Endodermal cell (in vitro differentiated cells): ENCODE measurements at regions not wholly inside any gene's neighbourhood (a gene's known extent, or its start where the extent isn't known, plus 50 kb on each side); places are given as distances from the start of the nearest gene placed in this dataset.

Experiments used
- DNase-seq: peaks from one replicate; pipeline ENCODE4 v3.0.0-alpha.2; 2017
- H3K27ac ChIP-seq: 2 replicates; pipeline ENCODE4 v1.5.1; 2013; ENCODE audit warnings: mild to moderate bottlenecking, low read depth, low read length, moderate library complexity
- H3K27me3 ChIP-seq: 2 replicates; pipeline ENCODE4 v1.6.1; 2013; ENCODE audit warnings: mild to moderate bottlenecking, low read length, moderate library complexity; ENCODE audit not compliant: insufficient read depth, control insufficient read depth, poor library complexity, severe bottlenecking
- H3K36me3 ChIP-seq: 2 replicates; pipeline ENCODE4 v1.7.0; 2013; ENCODE audit warnings: mild to moderate bottlenecking, low read length, moderate library complexity; ENCODE audit not compliant: control insufficient read depth, insufficient read depth
- H3K4me1 ChIP-seq: one replicate; pipeline ENCODE4 v1.7.0; 2013; ENCODE audit warnings: low read length; ENCODE audit not compliant: control insufficient read depth, insufficient read depth
- H3K4me3 ChIP-seq: 2 replicates; pipeline ENCODE4 v1.5.1; 2013; ENCODE audit warnings: mild to moderate bottlenecking, low read length, moderate library complexity
- H3K9ac ChIP-seq: 2 replicates; pipeline ENCODE4 v1.6.1; 2013; ENCODE audit warnings: mild to moderate bottlenecking, low read length, moderate library complexity; ENCODE audit not compliant: poor library complexity, severe bottlenecking; ENCODE audit errors: extremely low read depth
- H3K9me3 ChIP-seq: 2 replicates; pipeline ENCODE4 v1.6.1; 2013; ENCODE audit warnings: mild to moderate bottlenecking, low read length, moderate library complexity; ENCODE audit not compliant: control insufficient read depth
- H3K27ac Mint-ChIP-seq: 2 replicates; pipeline ENCODE4 v1.8.0; 2020; ENCODE audit warnings: mixed read lengths
- H3K27me3 Mint-ChIP-seq: 2 replicates; pipeline ENCODE4 v1.8.0; 2021; ENCODE audit warnings: mild to moderate bottlenecking, mixed read lengths; ENCODE audit not compliant: insufficient read depth
- H3K36me3 Mint-ChIP-seq: 2 replicates; pipeline ENCODE4 v1.8.0; 2020; ENCODE audit warnings: low read depth, mixed read lengths
- H3K4me1 Mint-ChIP-seq: 2 replicates; pipeline ENCODE4 v1.8.0; 2020; ENCODE audit warnings: mixed read lengths
- H3K4me3 Mint-ChIP-seq: 2 replicates; pipeline ENCODE4 v1.8.0; 2020; ENCODE audit warnings: mild to moderate bottlenecking, moderate library complexity, mixed read lengths
- H3K9me3 Mint-ChIP-seq: 2 replicates; pipeline ENCODE4 v1.8.0; 2020; ENCODE audit warnings: mild to moderate bottlenecking, mixed read lengths
- CTCF ChIP-seq: fragments of 200-600 bp; sonication (generic); conservative IDR thresholded peaks from 2 replicates; pipeline ENCODE4 v1.5.0; 2021; ENCODE audit warnings: antibody characterized with exemption, mild to moderate bottlenecking
- WGBS, 2 experiments: methylation state at CpG; one replicate each; pipeline versions ENCODE4 v1.1.5 to v1.1.7; 2013; ENCODE audit warnings: missing lambda C conversion rate in 2 of 2, mixed read lengths in 1 of 2; ENCODE audit not compliant: insufficient coverage in 1 of 2, insufficient read length in 1 of 2; 5-methylcytosine and 5-hydroxymethylcytosine counted together

GRCh38 chr7:68371985-68372384, 1226.3 kb upstream of the AUTS2 start:
- Histone ChIP-seq H3K9me3 (peaks cover 8% of the 10 kb centered on the region), H3K9ac (no peak overlapping the region), H3K27me3 (no peaks in the 10 kb centered on the region), H3K27ac (no peak overlapping the region), H3K4me1 (no peaks in the 10 kb centered on the region), H3K36me3 (no peaks in the 10 kb centered on the region), H3K4me3 (no peak overlapping the region)
- H3K9me3 Mint-ChIP-seq = peaks cover 19% of the 10 kb centered on the region
- no peak for TF ChIP-seq CTCF
- 86 to 87% methylated on average over 4 to 7 of the region's 7 CpGs for WGBS, 2 experiments
- H3K36me3 Mint-ChIP-seq = peaks cover under 1% of the 10 kb centered on the region
- no peak for DNase-seq
- H3K27me3 Mint-ChIP-seq = no peaks in the 10 kb centered on the region
- no peak overlapping the region for H3K27ac Mint-ChIP-seq
- H3K4me3 Mint-ChIP-seq = no peak overlapping the region
- peaks cover 2% of the 10 kb centered on the region for H3K4me1 Mint-ChIP-seq

GRCh38 chr7:68376131-68376661, 1222.1 kb upstream of the AUTS2 start:
- Mint-ChIP-seq H3K4me1 (no peaks in the 10 kb centered on the region), H3K36me3 (no peaks in the 10 kb centered on the region), H3K4me3 (no peak overlapping the region), H3K27me3 (no peaks in the 10 kb centered on the region), H3K9me3 (peaks cover 14% of the 10 kb centered on the region), H3K27ac (no peak overlapping the region)
- Histone ChIP-seq H3K9me3 (peaks cover 5% of the 10 kb centered on the region), H3K27me3 (no peaks in the 10 kb centered on the region), H3K4me3 (no peak overlapping the region), H3K9ac (no peak overlapping the region), H3K27ac (no peak overlapping the region), H3K4me1 (no peaks in the 10 kb centered on the region), H3K36me3 (no peaks in the 10 kb centered on the region)
- 82 to 100% methylated on average over 1 to 2 of the region's 2 CpGs for WGBS, 2 experiments
- DNase-seq = no peak
- TF ChIP-seq CTCF = no peak

- peaks cover 10% of the 10 kb centered on the region for H3K9me3 Mint-ChIP-seq
- H3K4me1 ChIP-seq = no peaks in the 10 kb centered on the region
- no peaks in the 10 kb centered on the region for H3K27me3 Mint-ChIP-seq
These were observed 1216.5 kb upstream of the AUTS2 start for GRCh38 chr7:68381731-68382130.

More at GRCh38 chr7:68381731-68382130, 1216.5 kb upstream of the AUTS2 start:
- no peak for TF ChIP-seq CTCF
- H3K36me3 ChIP-seq = no peaks in the 10 kb centered on the region
- Mint-ChIP-seq H3K27ac (no peak overlapping the region), H3K4me1 (no peaks in the 10 kb centered on the region), H3K4me3 (no peak overlapping the region), H3K36me3 (no peaks in the 10 kb centered on the region)
- no peaks in the 10 kb centered on the region for H3K27me3 ChIP-seq
- H3K27ac ChIP-seq = no peak overlapping the region
- peaks cover 19% of the 10 kb centered on the region for H3K9me3 ChIP-seq
- 75% methylated on average over 2 of the region's 2 CpGs; no CpG with 5 or more reads in 1 of the 2 experiments for WGBS, 2 experiments
- DNase-seq = no peak
- no peak overlapping the region for H3K9ac ChIP-seq
- no peak overlapping the region for H3K4me3 ChIP-seq
